ENCODE measurements at regions not wholly inside any gene's neighbourhood (a gene's known extent, or its start where the extent isn't known, plus 50 kb on each side); places are given as distances from the start of the nearest gene placed in this dataset.

GRCh38 chr2:34402376-34402775, 803.3 kb upstream of the FAM98A start:
- Mint-ChIP-seq H3K27ac (no peak overlapping the region), H3K36me3 (ENCODE audit: low read depth) (no peaks in the 10 kb centered on the region), H3K9me3 (no peaks in the 10 kb centered on the region), H3K27me3 (ENCODE audit: low read depth, poor library complexity) (no peaks in the 10 kb centered on the region), H3K4me1 (no peaks in the 10 kb centered on the region), H3K4me3 (no peak overlapping the region)
- DNase-seq, result no peak
- TF ChIP-seq, protein P1, sequence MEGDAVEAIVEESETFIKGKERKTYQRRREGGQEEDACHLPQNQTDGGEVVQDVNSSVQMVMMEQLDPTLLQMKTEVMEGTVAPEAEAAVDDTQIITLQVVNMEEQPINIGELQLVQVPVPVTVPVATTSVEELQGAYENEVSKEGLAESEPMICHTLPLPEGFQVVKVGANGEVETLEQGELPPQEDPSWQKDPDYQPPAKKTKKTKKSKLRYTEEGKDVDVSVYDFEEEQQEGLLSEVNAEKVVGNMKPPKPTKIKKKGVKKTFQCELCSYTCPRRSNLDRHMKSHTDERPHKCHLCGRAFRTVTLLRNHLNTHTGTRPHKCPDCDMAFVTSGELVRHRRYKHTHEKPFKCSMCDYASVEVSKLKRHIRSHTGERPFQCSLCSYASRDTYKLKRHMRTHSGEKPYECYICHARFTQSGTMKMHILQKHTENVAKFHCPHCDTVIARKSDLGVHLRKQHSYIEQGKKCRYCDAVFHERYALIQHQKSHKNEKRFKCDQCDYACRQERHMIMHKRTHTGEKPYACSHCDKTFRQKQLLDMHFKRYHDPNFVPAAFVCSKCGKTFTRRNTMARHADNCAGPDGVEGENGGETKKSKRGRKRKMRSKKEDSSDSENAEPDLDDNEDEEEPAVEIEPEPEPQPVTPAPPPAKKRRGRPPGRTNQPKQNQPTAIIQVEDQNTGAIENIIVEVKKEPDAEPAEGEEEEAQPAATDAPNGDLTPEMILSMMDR (IDR thresholded peaks at IDR 0.05), result no peak

DNA sequence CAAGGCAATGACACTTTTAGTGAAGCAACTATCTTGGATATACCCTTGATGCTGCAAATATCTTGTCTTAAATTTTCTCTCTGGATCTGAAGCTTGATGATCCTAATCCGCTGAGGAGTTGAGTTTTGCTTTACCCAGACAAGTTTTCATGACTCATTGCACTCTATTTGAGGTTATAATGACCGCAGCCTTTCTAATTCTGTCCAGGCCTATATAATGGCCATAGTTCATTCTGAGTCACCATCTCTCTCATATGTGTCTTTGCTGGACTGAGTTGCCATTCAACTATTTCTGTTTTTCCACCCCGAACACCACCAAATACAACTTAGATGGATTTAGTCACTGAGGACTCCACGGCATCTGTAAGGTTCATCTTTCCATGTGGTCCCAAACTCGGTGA, 802.1 kb upstream of the FAM98A start:
- H3K36me3 Mint-ChIP-seq (ENCODE audit: low read depth), result no peaks in the 10 kb centered on the region
- peaks cover under 1% of the 10 kb centered on the region for H3K9me3 Mint-ChIP-seq
- no peak overlapping the region for H3K4me3 Mint-ChIP-seq
- DNase-seq, result no peak
- H3K27me3 Mint-ChIP-seq (ENCODE audit: low read depth, poor library complexity), result no peaks in the 10 kb centered on the region
- H3K4me1 Mint-ChIP-seq, result peaks cover under 1% of the 10 kb centered on the region
- H3K27ac Mint-ChIP-seq, result no peak overlapping the region
- TF ChIP-seq, protein P1 (IDR thresholded peaks at IDR 0.05), result no peak

DNA sequence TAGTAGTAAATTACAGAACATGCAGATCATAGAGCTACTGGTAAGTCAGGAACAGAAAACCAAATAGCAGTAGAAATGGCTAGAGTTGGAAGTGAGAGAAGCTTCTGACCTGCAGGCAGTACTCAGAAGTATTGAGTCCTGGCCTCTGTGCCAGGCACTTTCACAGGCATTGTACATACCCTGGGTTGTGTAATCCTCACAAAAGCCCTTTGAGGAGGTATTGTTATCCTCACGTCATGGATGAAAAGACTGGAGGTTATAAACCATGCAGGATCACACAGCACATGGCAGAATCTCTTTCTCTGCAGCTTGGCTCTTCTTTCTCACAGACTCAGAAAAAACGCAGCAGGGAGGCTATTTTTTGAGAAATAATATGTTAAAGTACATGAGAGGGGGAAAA, 789.3 kb upstream of the FAM98A start:
- no peaks in the 10 kb centered on the region for H3K36me3 Mint-ChIP-seq (ENCODE audit: low read depth)
- TF ChIP-seq, protein P1 (IDR thresholded peaks at IDR 0.05), result no peak
- H3K27ac Mint-ChIP-seq, result peak overlapping the region; percentile 49
- DNase-seq, result no peak
- no peak overlapping the region for H3K4me3 Mint-ChIP-seq
- H3K9me3 Mint-ChIP-seq, result peaks cover 3% of the 10 kb centered on the region
- peaks cover 7% of the 10 kb centered on the region for H3K4me1 Mint-ChIP-seq
- no peaks in the 10 kb centered on the region for H3K27me3 Mint-ChIP-seq (ENCODE audit: low read depth, poor library complexity)

DNA sequence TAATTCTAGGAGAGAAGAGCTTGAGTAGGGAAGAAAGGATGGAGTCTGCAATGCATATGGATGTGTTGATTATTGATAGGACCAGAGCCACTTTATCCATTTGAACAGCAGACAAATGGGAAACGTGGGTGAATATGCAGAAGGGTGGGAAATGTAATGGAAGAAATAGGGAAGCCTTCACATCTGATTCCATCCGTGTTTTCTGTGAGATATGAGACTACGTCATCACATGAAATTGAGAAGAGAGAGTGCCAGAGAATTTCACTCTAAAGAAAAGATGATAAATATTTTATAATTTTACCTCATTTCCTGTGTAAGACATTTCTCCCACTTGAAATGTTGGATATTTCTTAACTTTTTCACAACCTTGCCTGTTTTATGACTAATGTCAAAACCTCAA, 788.4 kb upstream of the FAM98A start:
- H3K27ac Mint-ChIP-seq, result no peak overlapping the region

DNA sequence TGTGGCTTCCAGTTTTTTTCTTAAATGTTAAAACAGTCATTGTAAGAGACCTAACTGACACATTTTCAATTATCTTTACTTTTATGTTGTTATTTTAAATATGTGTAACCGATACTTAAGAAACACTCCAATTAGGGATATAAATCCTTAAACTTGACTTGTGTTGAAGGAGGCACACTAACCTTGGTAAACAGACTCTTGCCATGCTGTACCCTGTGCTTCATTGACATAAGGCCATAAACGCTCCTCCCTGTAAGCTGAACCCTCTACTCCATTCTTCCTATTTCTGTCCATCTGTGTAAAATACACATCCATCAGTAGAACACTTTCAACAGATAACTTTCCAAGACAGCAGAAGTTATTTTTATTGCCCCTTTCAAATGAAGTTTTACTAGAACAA, 780.5 kb upstream of the FAM98A start:
- TF ChIP-seq, protein P1 (IDR thresholded peaks at IDR 0.05), result no peak
- peaks cover 49% of the 10 kb centered on the region for H3K4me1 Mint-ChIP-seq
- no peaks in the 10 kb centered on the region for H3K36me3 Mint-ChIP-seq (ENCODE audit: low read depth)
- peaks cover 6% of the 10 kb centered on the region for H3K27me3 Mint-ChIP-seq (ENCODE audit: low read depth, poor library complexity)
- no peaks in the 10 kb centered on the region for H3K9me3 Mint-ChIP-seq
- H3K27ac Mint-ChIP-seq, result peak overlapping the region; percentile 7
- no peak overlapping the region for H3K4me3 Mint-ChIP-seq
- no peak for DNase-seq

More for the DNA sequence above, 788.4 kb upstream of the FAM98A start:
- Mint-ChIP-seq H3K27me3 (ENCODE audit: low read depth, poor library complexity) (no peaks in the 10 kb centered on the region), H3K9me3 (peaks cover 3% of the 10 kb centered on the region), H3K4me1 (peaks cover 7% of the 10 kb centered on the region), H3K36me3 (ENCODE audit: low read depth) (no peaks in the 10 kb centered on the region), H3K4me3 (no peak overlapping the region)
- TF ChIP-seq, protein P1 (IDR thresholded peaks at IDR 0.05), result no peak
- no peak for DNase-seq

DNA sequence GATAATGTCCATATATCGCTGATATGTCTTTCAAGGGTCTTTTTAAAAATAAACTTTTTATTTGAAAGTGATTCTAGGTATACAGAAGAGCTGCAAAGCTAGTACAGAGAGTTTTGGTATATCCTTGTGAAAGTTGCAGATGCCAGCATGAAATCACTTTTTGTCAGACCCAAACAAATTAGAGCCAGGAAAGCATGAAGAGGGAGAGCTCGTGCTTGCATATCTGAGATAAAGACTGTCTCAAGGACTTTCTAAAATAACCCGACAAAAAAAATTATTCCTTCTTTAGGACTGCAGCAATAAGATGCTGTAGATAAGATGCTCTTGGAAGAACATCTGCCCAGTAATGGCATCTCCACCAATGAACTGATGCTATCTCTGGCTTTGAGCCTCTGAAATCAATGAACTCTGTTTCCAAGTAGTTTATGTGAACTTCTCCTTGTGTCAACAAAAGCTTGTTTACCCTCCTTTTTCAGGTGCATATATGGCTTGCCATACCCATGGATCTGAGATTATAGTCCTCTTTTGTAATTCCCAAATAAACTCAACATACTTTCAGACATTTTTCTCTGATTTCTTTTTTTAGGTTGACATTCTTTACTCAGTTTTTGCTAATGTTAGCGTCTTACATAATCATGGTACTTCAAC, 774.6 kb upstream of the FAM98A start:
- H3K4me1 Mint-ChIP-seq, result peaks cover 46% of the 10 kb centered on the region
- H3K27ac Mint-ChIP-seq, result no peak overlapping the region
- TF ChIP-seq, protein P1 (IDR thresholded peaks at IDR 0.05), result no peak
- no peaks in the 10 kb centered on the region for H3K9me3 Mint-ChIP-seq
- peaks cover 3% of the 10 kb centered on the region for H3K27me3 Mint-ChIP-seq (ENCODE audit: low read depth, poor library complexity)
- no peak overlapping the region for H3K4me3 Mint-ChIP-seq
- no peak for DNase-seq
- no peaks in the 10 kb centered on the region for H3K36me3 Mint-ChIP-seq (ENCODE audit: low read depth)

Measured in nephron progenitor cell (in vitro differentiated cells).